Cardiac fibroblast (primary cell): ENCODE measurements at regions not wholly inside any gene's neighbourhood (a gene's known extent, or its start where the extent isn't known, plus 50 kb on each side); places are given as distances from the start of the nearest gene placed in this dataset.

Experiments used
- DNase-seq, 2 donors: peaks; one replicate each; pipeline versions ENCODE4 v3.0.0 to v3.0.0-alpha.2; 2010; ENCODE audit warnings: low read depth in 2 of 2
- H3K4me3 ChIP-seq, 2 donors: replicated peaks in 1 of 2; 1 replicate in 1 of 2; 2 replicates in 1 of 2; pipeline ENCODE4 v1.5.1; 2011; ENCODE audit warnings: low read depth in 2 of 2, low read length in 2 of 2, mild to moderate bottlenecking in 2 of 2, moderate library complexity in 1 of 2
- CTCF ChIP-seq: IDR thresholded peaks from one replicate; pipeline ENCODE4 v1.5.1; 2011; ENCODE audit warnings: low read depth, mild to moderate bottlenecking, low read length, inconsistent platforms

- H3K4me3 ChIP-seq: no peak overlapping the region
- no peak for DNase-seq
- TF ChIP-seq CTCF: no peak
Measured at GRCh38 chr4:126935801-126936200, 697.0 kb upstream of the INTU start.

GRCh38 chr4:126937342-126937741, 695.4 kb upstream of the INTU start:
- no peak for TF ChIP-seq CTCF
- no peak for DNase-seq
- H3K4me3 ChIP-seq: no peak overlapping the region

GRCh38 chr4:126937846-126938422, 694.8 kb upstream of the INTU start:
- no peak for TF ChIP-seq CTCF
- H3K4me3 ChIP-seq: no peak overlapping the region
- peak in 1 of 2 donors; percentile 24 for DNase-seq

- H3K4me3 ChIP-seq: no peak overlapping the region
- TF ChIP-seq CTCF: no peak
- peak; percentile 29 to 75 for DNase-seq
Measured at GRCh38 chr4:126939401-126939800, 693.4 kb upstream of the INTU start.

- DNase-seq: no peak
- TF ChIP-seq CTCF: no peak
- no peak overlapping the region for H3K4me3 ChIP-seq
Measured at GRCh38 chr4:126947536-126947935, 685.2 kb upstream of the INTU start.

- DNase-seq: no peak
- TF ChIP-seq CTCF: no peak
Measured at GRCh38 chr4:126954537-126955291, 678.0 kb upstream of the INTU start.

More at GRCh38 chr4:126954537-126955291, 678.0 kb upstream of the INTU start:
- H3K4me3 ChIP-seq: no peak overlapping the region
